ENCODE measurements at regions not wholly inside any gene's neighbourhood (a gene's known extent, or its start where the extent isn't known, plus 50 kb on each side); places are given as distances from the start of the nearest gene placed in this dataset.

DNA sequence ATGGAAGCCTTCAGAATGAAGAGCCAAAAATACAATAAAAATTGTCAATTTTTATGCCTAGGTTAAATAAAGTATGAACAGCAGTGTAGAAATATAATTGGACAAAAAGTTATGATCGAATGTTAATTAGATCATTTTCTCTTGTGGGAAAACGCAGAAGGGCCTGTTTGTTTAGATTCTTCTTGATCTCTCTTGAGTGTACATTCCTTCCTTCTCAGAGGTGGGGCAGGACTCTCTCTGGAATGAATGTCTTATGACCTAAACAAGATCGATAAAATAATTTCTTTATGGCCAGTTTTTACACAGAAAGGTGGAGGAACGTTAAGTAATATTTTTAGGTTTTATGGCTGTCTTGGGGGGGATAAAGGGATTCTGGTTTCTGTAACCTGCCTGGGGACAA, 500.1 kb upstream of the MARCKS start:
- Histone ChIP-seq H3K9ac (replicated peaks; ENCODE audit: extremely low read depth, insufficient read depth, low read length) (no peak overlapping the region), H3K9me3 (replicated peaks; ENCODE audit: control insufficient read depth, insufficient read depth, low read length) (no peaks in the 10 kb centered on the region), H3K27ac (ENCODE audit: insufficient read depth, low read depth, low read length) (no peak overlapping the region), H3K27me3 (ENCODE audit: control insufficient read depth in 2 of 2, insufficient read depth in 2 of 2, low read length in 2 of 2) (no peaks in the 10 kb centered on the region), H3K4me2 (ENCODE audit: insufficient read depth, low read length) (no peak overlapping the region), H3K4me1 (ENCODE audit: control insufficient read depth, extremely low read depth, insufficient read depth, low read length) (peaks cover 33% of the 10 kb centered on the region), H3K4me3 (replicated peaks in 1 of 3; ENCODE audit: insufficient read depth in 1 of 3, low read depth in 1 of 3, low read length in 3 of 3) (no peak overlapping the region), H2AFZ (ENCODE audit: low read depth, low read length) (no peak overlapping the region), H3K9me1 (replicated peaks; ENCODE audit: control insufficient read depth, extremely low read depth, insufficient read depth, low read length) (no peaks in the 10 kb centered on the region), H3K79me2 (ENCODE audit: control insufficient read depth, insufficient read depth, low read length) (no peaks in the 10 kb centered on the region), H3K36me3 (ENCODE audit: control insufficient read depth in 2 of 2, extremely low read depth in 1 of 2, insufficient read depth in 2 of 2, low read length in 2 of 2) (no peaks in the 10 kb centered on the region), H4K20me1 (replicated peaks; ENCODE audit: control insufficient read depth, extremely low read depth, insufficient read depth, low read length) (no peaks in the 10 kb centered on the region)
- BruUV-seq (replicated peaks), result no TSS peak
- ChIA-PET POLR2A (no interaction called here), CTCF (no interaction called here)
- DNase-seq (ENCODE audit: low read depth, low spot score), result no peak
- intact Hi-C loops (cut with micrococcal nuclease), result no loop called here
- no peak for TF ChIP-seq POLR2AphosphoS5 (IDR thresholded peaks at IDR 0.05; ENCODE audit: insufficient read depth, low read depth, low read length)
- no peak for TF ChIP-seq EZH2 (IDR thresholded peaks at IDR 0.05; ENCODE audit: borderline replicate concordance, low read depth, low read length, severe bottlenecking)
- TF ChIP-seq, protein P1, sequence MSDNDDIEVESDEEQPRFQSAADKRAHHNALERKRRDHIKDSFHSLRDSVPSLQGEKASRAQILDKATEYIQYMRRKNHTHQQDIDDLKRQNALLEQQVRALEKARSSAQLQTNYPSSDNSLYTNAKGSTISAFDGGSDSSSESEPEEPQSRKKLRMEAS (IDR thresholded peaks at IDR 0.05; ENCODE audit: insufficient read depth, insufficient read length), result no peak
- TF ChIP-seq, protein P2, sequence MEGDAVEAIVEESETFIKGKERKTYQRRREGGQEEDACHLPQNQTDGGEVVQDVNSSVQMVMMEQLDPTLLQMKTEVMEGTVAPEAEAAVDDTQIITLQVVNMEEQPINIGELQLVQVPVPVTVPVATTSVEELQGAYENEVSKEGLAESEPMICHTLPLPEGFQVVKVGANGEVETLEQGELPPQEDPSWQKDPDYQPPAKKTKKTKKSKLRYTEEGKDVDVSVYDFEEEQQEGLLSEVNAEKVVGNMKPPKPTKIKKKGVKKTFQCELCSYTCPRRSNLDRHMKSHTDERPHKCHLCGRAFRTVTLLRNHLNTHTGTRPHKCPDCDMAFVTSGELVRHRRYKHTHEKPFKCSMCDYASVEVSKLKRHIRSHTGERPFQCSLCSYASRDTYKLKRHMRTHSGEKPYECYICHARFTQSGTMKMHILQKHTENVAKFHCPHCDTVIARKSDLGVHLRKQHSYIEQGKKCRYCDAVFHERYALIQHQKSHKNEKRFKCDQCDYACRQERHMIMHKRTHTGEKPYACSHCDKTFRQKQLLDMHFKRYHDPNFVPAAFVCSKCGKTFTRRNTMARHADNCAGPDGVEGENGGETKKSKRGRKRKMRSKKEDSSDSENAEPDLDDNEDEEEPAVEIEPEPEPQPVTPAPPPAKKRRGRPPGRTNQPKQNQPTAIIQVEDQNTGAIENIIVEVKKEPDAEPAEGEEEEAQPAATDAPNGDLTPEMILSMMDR (IDR thresholded peaks at IDR 0.05; ENCODE audit: extremely low read depth in 1 of 2, insufficient read depth in 1 of 2, low read depth in 1 of 2, low read length in 2 of 2), result no peak
- no peak for TF ChIP-seq FOS (IDR thresholded peaks at IDR 0.05; ENCODE audit: borderline replicate concordance, insufficient read depth, low read length)
- no peak for TF ChIP-seq GATA2 (IDR thresholded peaks at IDR 0.05; ENCODE audit: insufficient read depth, insufficient read length, low read depth, low read length)
- no peak for TF ChIP-seq POLR2A (IDR thresholded peaks at IDR 0.05; ENCODE audit: low read depth, low read length)
- TF ChIP-seq JUN (IDR thresholded peaks at IDR 0.05; ENCODE audit: borderline replicate concordance, insufficient read depth, insufficient read length, low read depth), result no peak
- TF ChIP-seq MYC (IDR thresholded peaks at IDR 0.05; ENCODE audit: low read depth, low read length), result no peak
- no peak for FAIRE-seq
- dilution Hi-C loops (cut with MboI; ENCODE audit: extremely low pct_ligation_motif_present, low sequenced_read_pairs), result no loop called here

All from endothelial cell of umbilical vein (primary cell).